ENCODE measurements at regions not wholly inside any gene's neighbourhood (a gene's known extent, or its start where the extent isn't known, plus 50 kb on each side); places are given as distances from the start of the nearest gene placed in this dataset.
"Not testable (repeated sequence)": the region's sequence is repeated elsewhere in the genome, so short reads cannot be mapped to it uniquely, and the experiment has no call there.

- no peak for DNase-seq (ENCODE audit: low spot score)
These were observed 63.8 kb downstream of the TNFAIP2 start for GRCh38 chr14:103186909-103187586.

GRCh38 chr14:103187911-103188310, 64.7 kb downstream of the TNFAIP2 start:
- DNase-seq (ENCODE audit: low spot score): no peak

GRCh38 chr14:103188810-103189480, 65.7 kb downstream of the TNFAIP2 start:
- DNase-seq (ENCODE audit: low spot score): no peak

- no peak for DNase-seq (ENCODE audit: low spot score)
These were observed 66.5 kb downstream of the TNFAIP2 start for GRCh38 chr14:103189481-103190470.

- DNase-seq (ENCODE audit: low spot score): no peak
These were observed 67.5 kb downstream of the TNFAIP2 start for GRCh38 chr14:103190741-103191140.

GRCh38 chr14:103191844-103192243, 68.6 kb downstream of the TNFAIP2 start:
- DNase-seq (ENCODE audit: low spot score): no peak

- DNase-seq (ENCODE audit: low spot score): no peak
These were observed 69.1 kb downstream of the TNFAIP2 start for GRCh38 chr14:103192246-103192840.

- not testable (repeated sequence) for DNase-seq (ENCODE audit: low spot score)
These were observed 69.6 kb downstream of the TNFAIP2 start for GRCh38 chr14:103192861-103193260.

- DNase-seq (ENCODE audit: low spot score): not testable (repeated sequence)
These were observed 70.2 kb downstream of the TNFAIP2 start for GRCh38 chr14:103193491-103193890.

- DNase-seq (ENCODE audit: low spot score): no peak
These were observed 71.2 kb downstream of the TNFAIP2 start for GRCh38 chr14:103194256-103195045.

GRCh38 chr14:103195828-103196615, 72.8 kb downstream of the TNFAIP2 start:
- DNase-seq (ENCODE audit: low spot score): no peak

- DNase-seq (ENCODE audit: low spot score): no peak
These were observed 73.5 kb downstream of the TNFAIP2 start for GRCh38 chr14:103196716-103197115.

GRCh38 chr14:103198131-103199105, 75.2 kb downstream of the TNFAIP2 start:
- no peak for DNase-seq (ENCODE audit: low spot score)

GRCh38 chr14:103199124-103199523, 75.9 kb downstream of the TNFAIP2 start:
- DNase-seq (ENCODE audit: low spot score): no peak

GRCh38 chr14:103201801-103202200, 78.5 kb downstream of the TNFAIP2 start:
- DNase-seq (ENCODE audit: low spot score): no peak

GRCh38 chr14:103204852-103205540, 81.7 kb downstream of the TNFAIP2 start:
- DNase-seq (ENCODE audit: low spot score): no peak

GRCh38 chr14:103205541-103205906, 82.3 kb downstream of the TNFAIP2 start:
- DNase-seq (ENCODE audit: low spot score): no peak

- DNase-seq (ENCODE audit: low spot score): no peak
These were observed 82.8 kb downstream of the TNFAIP2 start for GRCh38 chr14:103206023-103206481.
